Upper lobe of left lung (tissue), 6 donors: ENCODE measurements at regions not wholly inside any gene's neighbourhood (a gene's known extent, or its start where the extent isn't known, plus 50 kb on each side); places are given as distances from the start of the nearest gene placed in this dataset.
"Not testable (repeated sequence)": the region's sequence is repeated elsewhere in the genome, so short reads cannot be mapped to it uniquely, and the experiment has no call there.

ENCODE experiments used
- ATAC-seq, 2 donors: fragments of 200-7000 bp; cut with Tn5 transposase; one replicate each; pipeline ENCODE4 v1.9.1; 2022; ENCODE audit warnings: mild to moderate bottlenecking in 2 of 2, moderate library complexity in 2 of 2; ENCODE audit not compliant: low FRiP score in 2 of 2
- DNase-seq, 2 donors: peaks; one replicate each; pipeline ENCODE4 v3.0.0-alpha.2; 2019 to 2020
- H3K27ac ChIP-seq, 4 donors: fragments of 200-600 bp; sonication (generic); one replicate each; pipeline ENCODE4 v1.5.1; 2016 to 2019
- H3K27me3 ChIP-seq, 4 donors: fragments of 200-600 bp; sonication (generic); one replicate each; pipeline ENCODE4 v1.5.1; 2017 to 2019
- H3K36me3 ChIP-seq, 4 donors: fragments of 200-600 bp; sonication (generic); one replicate each; pipeline ENCODE4 v1.5.1; 2016 to 2019
- H3K4me1 ChIP-seq, 4 donors: fragments of 200-600 bp; sonication (generic); one replicate each; pipeline ENCODE4 v1.5.1; 2018 to 2019
- H3K4me3 ChIP-seq, 4 donors: fragments of 200-600 bp; sonication (generic); one replicate each; pipeline ENCODE4 v1.5.1; 2017 to 2019; ENCODE audit warnings: mild to moderate bottlenecking in 2 of 4, moderate library complexity in 1 of 4
- H3K9me3 ChIP-seq, 4 donors: fragments of 200-600 bp; sonication (generic); one replicate each; pipeline ENCODE4 v1.5.1; 2018 to 2019
- CTCF ChIP-seq, 6 experiments: fragments of 450-650 bp in 4 of 6; fragments of 200-600 bp in 2 of 6; sonication (generic) in 2 of 6; IDR thresholded peaks; one replicate each; pipeline ENCODE4 v1.5.1; 2016 to 2019; ENCODE audit warnings: antibody characterized with exemption in 6 of 6
- EP300 ChIP-seq, 4 donors: sonication (generic); formaldehyde crosslinking; IDR thresholded peaks; one replicate each; pipeline ENCODE4 v1.5.1; 2017; ENCODE audit warnings: antibody characterized with exemption in 4 of 4, control low read depth in 2 of 4
- POLR2A ChIP-seq, 4 donors: fragments of 450-650 bp; IDR thresholded peaks; one replicate each; pipeline ENCODE4 v1.5.1; 2016 to 2017; ENCODE audit warnings: antibody characterized with exemption in 4 of 4, mild to moderate bottlenecking in 2 of 4
- POLR2AphosphoS5 ChIP-seq, 2 donors: sonication (generic); formaldehyde crosslinking; IDR thresholded peaks; one replicate each; pipeline ENCODE4 v1.5.1; 2017; ENCODE audit warnings: antibody characterized with exemption in 2 of 2
- WGBS, 2 donors: methylation state at CpG; one replicate each; pipeline ENCODE4 v1.1.5; 2017 to 2018; 5-methylcytosine and 5-hydroxymethylcytosine counted together
- donor health status: DM: no; HTN: no; CAD: no; lungs with moderate emphysema.
- donor health status: DM: no; HTN: yes; CAD: no; lungs with severe emphysema.

GRCh38 chr3:81063896-81064295 is 697.5 kb downstream of the GBE1 start:
- TF ChIP-seq EP300 (IDR thresholded peaks at IDR 0.05), result no peak
- TF ChIP-seq POLR2AphosphoS5 (IDR thresholded peaks at IDR 0.05), result no peak
- no peak for TF ChIP-seq POLR2A (IDR thresholded peaks at IDR 0.05)
- TF ChIP-seq CTCF (IDR thresholded peaks at IDR 0.05), result no peak
- DNase-seq, result no peak
- Histone ChIP-seq H3K4me3 (no peak overlapping the region), H3K27me3 (no peaks in the 10 kb centered on the region), H3K36me3 (no peaks in the 10 kb centered on the region), H3K27ac (no peak overlapping the region), H3K9me3 (peaks cover 0 to 4% (median 0%) of the 10 kb centered on the region in 4 donors), H3K4me1 (no peaks in the 10 kb centered on the region)
- no peak for ATAC-seq

GRCh38 chr3:81051133-81051532 is 710.3 kb downstream of the GBE1 start:
- not testable (repeated sequence) for H3K36me3 ChIP-seq, H3K27me3 ChIP-seq, H3K4me3 ChIP-seq, H3K27ac ChIP-seq, ATAC-seq, H3K4me1 ChIP-seq, DNase-seq, H3K9me3 ChIP-seq
- WGBS, 2 donors, result no CpG with 5 or more reads among the region's 2 CpGs

GRCh38 chr3:81048058-81048665 is 713.3 kb downstream of the GBE1 start:
- TF ChIP-seq CTCF (IDR thresholded peaks at IDR 0.05) (no peak), POLR2A (IDR thresholded peaks at IDR 0.05) (no peak), POLR2AphosphoS5 (IDR thresholded peaks at IDR 0.05) (no peak), EP300 (IDR thresholded peaks at IDR 0.05) (no peak)
- Histone ChIP-seq H3K27me3 (no peaks in the 10 kb centered on the region), H3K27ac (no peak overlapping the region), H3K36me3 (no peaks in the 10 kb centered on the region), H3K9me3 (no peaks in the 10 kb centered on the region), H3K4me3 (no peak overlapping the region), H3K4me1 (no peaks in the 10 kb centered on the region)
- ATAC-seq (no peak), DNase-seq (no peak)
- 58 to 59% methylated on average over 3 of the region's 3 CpGs for WGBS, 2 donors

- TF ChIP-seq POLR2A (IDR thresholded peaks at IDR 0.05) (no peak), EP300 (IDR thresholded peaks at IDR 0.05) (no peak), CTCF (IDR thresholded peaks at IDR 0.05) (no peak), POLR2AphosphoS5 (IDR thresholded peaks at IDR 0.05) (no peak)
- Histone ChIP-seq H3K27ac (no peak overlapping the region), H3K27me3 (no peaks in the 10 kb centered on the region), H3K9me3 (no peaks in the 10 kb centered on the region), H3K4me1 (no peaks in the 10 kb centered on the region), H3K36me3 (no peaks in the 10 kb centered on the region), H3K4me3 (no peak overlapping the region)
- DNase-seq, result no peak
- ATAC-seq, result no peak
- WGBS, 2 donors, result 58 to 76% methylated on average over 1 of the region's 1 CpG
Measured at GRCh38 chr3:81045976-81046375, 715.5 kb downstream of the GBE1 start.

GRCh38 chr3:81045246-81045645 is 716.2 kb downstream of the GBE1 start:
- WGBS, 2 donors, result 90% methylated on average over 2 of the region's 2 CpGs
- TF ChIP-seq EP300 (IDR thresholded peaks at IDR 0.05) (no peak), CTCF (IDR thresholded peaks at IDR 0.05) (no peak), POLR2AphosphoS5 (IDR thresholded peaks at IDR 0.05) (no peak), POLR2A (IDR thresholded peaks at IDR 0.05) (no peak)
- Histone ChIP-seq H3K36me3 (no peaks in the 10 kb centered on the region), H3K4me1 (no peaks in the 10 kb centered on the region), H3K27ac (no peak overlapping the region), H3K9me3 (no peaks in the 10 kb centered on the region), H3K27me3 (no peaks in the 10 kb centered on the region), H3K4me3 (no peak overlapping the region)
- ATAC-seq, result no peak
- DNase-seq, result no peak
